WERI-Rb-1 (cell line): ENCODE measurements at regions not wholly inside any gene's neighbourhood (a gene's known extent, or its start where the extent isn't known, plus 50 kb on each side); places are given as distances from the start of the nearest gene placed in this dataset.

Experiments used
- DNase-seq: peaks from one replicate; pipeline ENCODE4 v3.0.0-alpha.2; 2020
- H3K27ac ChIP-seq: fragments of 250-450 bp; sonication (Bioruptor Pico); 2 replicates; pipeline ENCODE4 v1.5.1; 2020; ENCODE audit warnings: mild to moderate bottlenecking, moderate library complexity
- H3K27me3 ChIP-seq: fragments of 250-450 bp; sonication (Bioruptor Pico); 2 replicates; pipeline ENCODE4 v1.5.1; 2021; ENCODE audit warnings: mild to moderate bottlenecking, low read depth, moderate library complexity; ENCODE audit not compliant: insufficient read depth, severe bottlenecking
- H3K36me3 ChIP-seq: fragments of 250-450 bp; sonication (Bioruptor Pico); 2 replicates; pipeline ENCODE4 v1.5.1; 2020; ENCODE audit warnings: mild to moderate bottlenecking, moderate library complexity
- H3K4me3 ChIP-seq: 2 replicates; pipeline ENCODE4 v1.5.1; 2011; ENCODE audit warnings: low read depth, mild to moderate bottlenecking, control low read depth, low read length
- H3K9me3 ChIP-seq: fragments of 250-450 bp; sonication (Bioruptor Pico); 2 replicates; pipeline ENCODE4 v1.5.1; 2021; ENCODE audit warnings: mild to moderate bottlenecking, moderate library complexity; ENCODE audit not compliant: severe bottlenecking
- TF ChIP-seq, protein P1 (sequence below): IDR thresholded peaks from 2 replicates; pipeline ENCODE4 v1.5.1; 2011; ENCODE audit warnings: low read depth, mild to moderate bottlenecking, control low read depth, inconsistent platforms, low read length

DNA sequence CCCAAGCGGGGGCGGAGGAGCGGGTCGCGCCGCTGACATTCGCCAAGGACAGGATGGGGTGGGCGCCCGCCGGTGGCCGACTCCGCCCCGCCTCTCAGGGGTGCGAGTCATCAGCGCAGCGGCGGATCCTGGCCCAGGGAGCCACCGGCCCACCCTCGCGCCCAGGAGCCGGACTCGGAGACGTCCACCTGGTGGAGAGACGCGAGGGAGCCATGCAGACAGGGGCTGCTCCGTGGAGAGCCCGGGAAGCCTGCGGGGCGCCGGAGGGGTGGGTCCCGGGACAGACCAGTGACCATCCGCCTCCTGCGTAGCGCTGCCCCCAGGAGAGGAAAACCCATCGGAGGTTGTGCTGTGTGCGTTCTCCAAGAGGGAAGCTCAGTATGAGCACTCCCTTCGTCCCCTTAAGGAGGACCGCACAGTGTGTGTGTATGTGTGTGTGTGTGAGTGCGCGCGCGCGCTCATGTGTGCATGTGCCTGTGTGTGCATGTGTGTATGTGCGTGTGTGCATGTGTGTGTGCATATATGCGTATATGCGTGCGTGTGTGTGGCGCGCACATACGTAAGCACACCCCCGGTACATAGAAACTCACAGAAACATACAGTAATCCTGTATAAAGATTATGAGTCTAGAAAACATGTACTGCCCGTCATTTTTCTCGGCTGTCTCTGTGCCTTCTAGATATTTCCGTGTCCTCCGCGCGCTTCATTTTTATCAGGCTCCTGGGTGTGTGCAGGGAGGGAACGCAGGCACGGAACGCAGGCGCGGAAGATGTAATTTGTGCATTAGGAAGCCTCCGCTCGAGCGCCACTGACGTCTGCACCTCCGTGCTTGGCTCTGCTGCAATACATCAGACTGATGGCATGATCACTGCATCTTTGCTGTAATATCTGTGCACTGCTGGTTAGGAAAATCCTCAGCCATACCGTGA is 158.9 kb downstream of the TBXT start:
- TF ChIP-seq, protein P1, sequence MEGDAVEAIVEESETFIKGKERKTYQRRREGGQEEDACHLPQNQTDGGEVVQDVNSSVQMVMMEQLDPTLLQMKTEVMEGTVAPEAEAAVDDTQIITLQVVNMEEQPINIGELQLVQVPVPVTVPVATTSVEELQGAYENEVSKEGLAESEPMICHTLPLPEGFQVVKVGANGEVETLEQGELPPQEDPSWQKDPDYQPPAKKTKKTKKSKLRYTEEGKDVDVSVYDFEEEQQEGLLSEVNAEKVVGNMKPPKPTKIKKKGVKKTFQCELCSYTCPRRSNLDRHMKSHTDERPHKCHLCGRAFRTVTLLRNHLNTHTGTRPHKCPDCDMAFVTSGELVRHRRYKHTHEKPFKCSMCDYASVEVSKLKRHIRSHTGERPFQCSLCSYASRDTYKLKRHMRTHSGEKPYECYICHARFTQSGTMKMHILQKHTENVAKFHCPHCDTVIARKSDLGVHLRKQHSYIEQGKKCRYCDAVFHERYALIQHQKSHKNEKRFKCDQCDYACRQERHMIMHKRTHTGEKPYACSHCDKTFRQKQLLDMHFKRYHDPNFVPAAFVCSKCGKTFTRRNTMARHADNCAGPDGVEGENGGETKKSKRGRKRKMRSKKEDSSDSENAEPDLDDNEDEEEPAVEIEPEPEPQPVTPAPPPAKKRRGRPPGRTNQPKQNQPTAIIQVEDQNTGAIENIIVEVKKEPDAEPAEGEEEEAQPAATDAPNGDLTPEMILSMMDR: no peak
- H3K36me3 ChIP-seq: no peaks in the 10 kb centered on the region
- H3K9me3 ChIP-seq: peaks cover 11% of the 10 kb centered on the region
- peaks cover 92% of the 10 kb centered on the region for H3K27me3 ChIP-seq
- no peak overlapping the region for H3K27ac ChIP-seq
- no peak overlapping the region for H3K4me3 ChIP-seq
- DNase-seq: no peak

DNA sequence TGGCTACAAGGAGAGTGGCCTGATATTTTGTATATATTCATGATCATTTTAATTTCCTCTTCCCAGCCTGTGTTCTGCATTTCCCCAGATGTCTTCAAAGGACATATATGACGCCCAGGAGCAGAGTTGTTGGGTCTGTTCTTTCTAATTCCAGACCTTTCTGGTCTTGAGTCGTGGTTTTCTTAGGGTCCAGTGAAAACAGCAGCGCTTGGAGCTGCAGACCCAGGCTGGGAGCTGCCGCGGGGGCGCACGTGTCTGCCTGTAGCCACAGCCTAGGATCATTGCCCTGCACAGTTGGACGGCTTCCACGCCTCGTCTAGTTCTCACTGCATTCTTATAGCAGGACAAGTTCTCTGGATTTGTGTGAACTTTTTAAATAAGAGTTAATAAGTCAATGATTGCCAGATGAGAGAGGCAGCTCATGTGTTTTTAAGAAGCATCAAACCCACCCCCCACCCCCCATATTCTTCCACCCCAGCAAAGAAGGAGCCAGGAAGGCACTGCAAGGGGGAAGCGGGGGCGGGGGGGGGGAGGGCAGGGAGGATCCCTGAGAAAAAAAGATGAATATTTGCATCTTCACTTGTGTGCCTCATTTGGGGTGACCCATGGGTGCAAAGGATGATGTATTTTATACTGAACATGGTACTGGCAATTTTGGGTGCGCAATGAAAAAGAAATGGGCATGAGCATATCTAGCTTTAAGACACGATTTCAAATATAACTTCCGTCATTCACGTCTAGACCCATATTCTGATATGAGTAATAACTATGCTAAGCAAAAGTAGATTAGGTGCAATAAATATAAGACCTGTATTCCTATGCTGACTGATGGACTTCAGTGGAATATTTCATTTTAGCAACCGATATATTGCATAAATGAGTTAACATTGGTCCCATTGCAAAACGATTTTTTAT is 160.0 kb downstream of the TBXT start:
- Histone ChIP-seq H3K9me3 (peaks cover 11% of the 10 kb centered on the region), H3K4me3 (no peak overlapping the region), H3K27ac (no peak overlapping the region), H3K27me3 (peaks cover 94% of the 10 kb centered on the region), H3K36me3 (no peaks in the 10 kb centered on the region)
- TF ChIP-seq, protein P1: no peak
- DNase-seq: no peak

DNA sequence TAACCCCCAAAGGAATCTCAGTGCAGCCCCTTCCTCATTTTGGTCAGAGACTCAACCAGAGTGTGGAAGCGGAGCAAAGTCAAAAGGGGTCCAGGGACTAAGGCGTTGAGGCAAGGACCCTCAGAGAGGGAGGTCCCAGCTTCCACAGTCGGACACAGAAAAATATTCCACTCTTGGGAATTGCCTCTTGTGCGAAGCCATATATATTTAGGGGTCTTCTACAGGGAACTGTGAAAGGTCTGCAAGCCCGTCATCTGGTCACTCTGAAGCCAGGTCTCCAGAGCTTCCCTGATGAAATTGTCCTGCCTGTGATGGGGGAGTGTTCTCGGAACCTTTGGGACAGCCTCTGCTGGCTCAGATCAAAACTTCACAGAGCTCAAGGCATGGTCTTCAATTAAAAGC is 160.8 kb downstream of the TBXT start:
- TF ChIP-seq, protein P1: no peak
- Histone ChIP-seq H3K27ac (no peak overlapping the region), H3K36me3 (no peaks in the 10 kb centered on the region), H3K9me3 (peaks cover 11% of the 10 kb centered on the region), H3K4me3 (no peak overlapping the region), H3K27me3 (peaks cover 94% of the 10 kb centered on the region)
- no peak for DNase-seq

DNA sequence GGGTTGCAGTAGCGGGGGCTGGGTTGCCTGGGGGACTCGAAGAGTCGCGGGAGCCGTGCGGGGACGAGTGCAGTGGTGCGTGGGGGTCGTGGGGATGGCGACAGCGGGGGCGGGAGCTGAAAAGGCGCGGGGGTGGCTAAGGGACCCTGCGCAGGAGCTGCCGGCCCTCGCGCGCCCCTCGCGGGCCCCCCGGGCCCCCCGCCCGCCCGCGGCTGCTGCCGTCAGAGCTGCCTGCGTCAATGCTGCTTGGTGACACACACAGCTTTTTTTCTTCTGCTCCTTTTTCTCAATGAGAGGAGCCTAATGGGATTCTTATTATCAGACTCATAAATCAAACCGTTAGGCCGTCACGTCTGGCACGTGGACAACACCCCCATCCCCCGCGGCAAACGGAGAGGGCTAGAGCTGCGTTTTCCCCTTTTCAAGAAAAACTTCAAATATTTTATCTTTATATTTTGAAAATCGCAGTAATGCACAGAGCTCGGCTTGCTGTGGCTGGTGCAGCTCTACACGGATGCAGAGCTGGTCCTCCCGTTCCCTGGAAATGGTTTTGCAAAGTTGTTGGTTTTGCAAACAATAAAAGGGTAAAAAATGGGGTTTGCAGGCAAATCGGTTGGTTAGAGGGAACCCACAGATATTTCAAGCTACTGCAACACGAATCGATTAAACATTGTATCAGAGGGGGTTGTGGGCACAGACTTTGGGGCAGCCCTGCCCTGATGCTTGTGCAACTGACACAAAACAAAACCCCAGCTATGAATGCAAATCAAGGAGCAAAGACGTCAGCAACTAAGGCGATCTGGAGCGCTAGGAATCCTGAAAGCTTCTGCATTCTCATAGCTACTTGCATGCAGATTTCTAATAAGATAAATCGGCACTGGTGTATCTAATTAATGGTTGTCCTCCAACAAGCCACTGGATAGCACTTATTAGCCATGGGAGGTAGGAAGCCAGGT is 161.4 kb downstream of the TBXT start:
- Histone ChIP-seq H3K36me3 (no peaks in the 10 kb centered on the region), H3K9me3 (peaks cover 11% of the 10 kb centered on the region), H3K27ac (no peak overlapping the region), H3K27me3 (peaks cover 94% of the 10 kb centered on the region), H3K4me3 (peak overlapping the region; percentile 36)
- DNase-seq: peak; percentile 48
- TF ChIP-seq, protein P1: no peak

DNA sequence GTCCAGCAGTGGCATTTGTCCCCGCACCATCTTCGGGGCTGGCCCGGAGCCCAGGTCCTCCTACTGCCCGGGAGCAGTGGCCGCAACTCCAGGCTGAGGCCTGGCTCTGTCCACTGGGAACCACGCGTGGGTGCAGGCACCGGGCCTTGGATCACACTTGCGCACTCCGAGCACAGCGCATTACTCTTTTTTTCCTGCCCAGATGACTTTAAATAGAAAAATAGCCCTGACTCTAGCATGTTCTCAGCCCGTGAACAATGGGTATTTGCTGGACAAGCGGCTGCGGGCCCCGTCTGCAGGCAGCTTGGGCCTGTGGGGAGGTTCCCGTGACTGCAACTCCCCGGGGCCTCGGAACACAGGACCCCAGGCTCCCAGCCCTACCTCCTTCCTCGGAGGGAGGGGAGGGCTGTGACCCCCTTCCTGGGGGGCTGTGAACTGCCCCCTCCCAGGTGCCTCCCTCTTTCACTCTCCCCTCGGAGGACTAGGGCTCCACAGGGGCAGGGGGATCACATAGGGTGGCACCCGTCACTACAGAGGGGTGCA is 162.2 kb downstream of the TBXT start:
- no peak overlapping the region for H3K27ac ChIP-seq
- DNase-seq: no peak
- TF ChIP-seq, protein P1: no peak
- H3K9me3 ChIP-seq: peaks cover 11% of the 10 kb centered on the region
- H3K4me3 ChIP-seq: peak overlapping the region; percentile 36
- peaks cover 94% of the 10 kb centered on the region for H3K27me3 ChIP-seq
- H3K36me3 ChIP-seq: no peaks in the 10 kb centered on the region
